HG02798 (cell line): ENCODE measurements at regions not wholly inside any gene's neighbourhood (a gene's known extent, or its start where the extent isn't known, plus 50 kb on each side); places are given as distances from the start of the nearest gene placed in this dataset.

Source experiments
- ATAC-seq: cut with Tn5 transposase; IDR thresholded peaks from one replicate; pipeline ENCODE4 v1.9.1; 2021; ENCODE audit warnings: mild to moderate bottlenecking; ENCODE audit not compliant: unreplicated experiment, poor library complexity

- no peak for ATAC-seq
Measured at GRCh38 chr5:15267966-15268365, 232.0 kb upstream of the FBXL7 start.

GRCh38 chr5:15266841-15267240 is 233.1 kb upstream of the FBXL7 start:
- no peak for ATAC-seq

- no peak for ATAC-seq
Measured at GRCh38 chr5:15266229-15266628, 233.8 kb upstream of the FBXL7 start.

GRCh38 chr5:15263942-15264341 is 236.0 kb upstream of the FBXL7 start:
- ATAC-seq: no peak

GRCh38 chr5:15263406-15263805 is 236.6 kb upstream of the FBXL7 start:
- no peak for ATAC-seq

- ATAC-seq: no peak
Measured at GRCh38 chr5:15261269-15261995, 238.5 kb upstream of the FBXL7 start.

GRCh38 chr5:15260356-15261268 is 239.4 kb upstream of the FBXL7 start:
- no peak for ATAC-seq

- ATAC-seq: no peak
Measured at GRCh38 chr5:15256485-15256884, 243.5 kb upstream of the FBXL7 start.

GRCh38 chr5:15255576-15255975 is 244.4 kb upstream of the FBXL7 start:
- ATAC-seq: no peak

- no peak for ATAC-seq
Measured at GRCh38 chr5:15254607-15255006, 245.4 kb upstream of the FBXL7 start.

- no peak for ATAC-seq
Measured at GRCh38 chr5:15252331-15252730, 247.6 kb upstream of the FBXL7 start.

GRCh38 chr5:15249152-15249551 is 250.8 kb upstream of the FBXL7 start:
- no peak for ATAC-seq

GRCh38 chr5:15248731-15249130 is 251.2 kb upstream of the FBXL7 start:
- ATAC-seq: no peak

- no peak for ATAC-seq
Measured at GRCh38 chr5:15245913-15246312, 254.1 kb upstream of the FBXL7 start.

GRCh38 chr5:15243301-15244020 is 256.5 kb upstream of the FBXL7 start:
- no peak for ATAC-seq

- ATAC-seq: no peak
Measured at GRCh38 chr5:15241216-15241821, 258.7 kb upstream of the FBXL7 start.

GRCh38 chr5:15238006-15238405 is 262.0 kb upstream of the FBXL7 start:
- no peak for ATAC-seq

GRCh38 chr5:15236911-15237508 is 263.0 kb upstream of the FBXL7 start:
- no peak for ATAC-seq

GRCh38 chr5:15234911-15235310 is 265.1 kb upstream of the FBXL7 start:
- ATAC-seq: no peak

- no peak for ATAC-seq
Measured at GRCh38 chr5:15234366-15234765, 265.6 kb upstream of the FBXL7 start.
